ENCODE measurements at regions not wholly inside any gene's neighbourhood (a gene's known extent, or its start where the extent isn't known, plus 50 kb on each side); places are given as distances from the start of the nearest gene placed in this dataset.

DNA sequence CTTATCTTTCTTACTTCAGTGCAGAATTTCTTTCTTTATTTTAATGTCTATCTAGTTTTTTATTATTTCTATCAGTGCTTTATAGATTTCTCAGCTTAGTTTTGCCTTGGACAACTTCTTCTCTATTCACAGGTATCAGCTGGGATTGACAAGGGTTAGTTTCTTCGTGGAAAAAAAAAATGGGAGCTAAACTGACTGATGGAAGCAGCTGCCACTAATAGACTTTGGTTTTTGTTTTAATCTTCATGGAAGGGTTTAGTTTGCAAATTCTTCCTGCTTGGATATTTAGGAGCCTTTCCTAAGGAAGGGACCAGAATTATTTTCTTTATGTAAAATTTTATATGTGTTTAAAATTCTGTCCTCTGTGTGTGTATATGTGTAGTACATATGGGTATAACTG lies 306.1 kb upstream of the FMN2 start:
- BruUV-seq (replicated peaks) = no TSS peak
- no peaks in the 10 kb centered on the region for H3K4me1 ChIP-seq (ENCODE audit: insufficient read depth, low read length)
- H3K9ac ChIP-seq (ENCODE audit: low read length) = no peak overlapping the region
- no peak for TF ChIP-seq EZH2phosphoT487 (IDR thresholded peaks at IDR 0.05; ENCODE audit: borderline replicate concordance, low read length)
- TF ChIP-seq, protein P1, sequence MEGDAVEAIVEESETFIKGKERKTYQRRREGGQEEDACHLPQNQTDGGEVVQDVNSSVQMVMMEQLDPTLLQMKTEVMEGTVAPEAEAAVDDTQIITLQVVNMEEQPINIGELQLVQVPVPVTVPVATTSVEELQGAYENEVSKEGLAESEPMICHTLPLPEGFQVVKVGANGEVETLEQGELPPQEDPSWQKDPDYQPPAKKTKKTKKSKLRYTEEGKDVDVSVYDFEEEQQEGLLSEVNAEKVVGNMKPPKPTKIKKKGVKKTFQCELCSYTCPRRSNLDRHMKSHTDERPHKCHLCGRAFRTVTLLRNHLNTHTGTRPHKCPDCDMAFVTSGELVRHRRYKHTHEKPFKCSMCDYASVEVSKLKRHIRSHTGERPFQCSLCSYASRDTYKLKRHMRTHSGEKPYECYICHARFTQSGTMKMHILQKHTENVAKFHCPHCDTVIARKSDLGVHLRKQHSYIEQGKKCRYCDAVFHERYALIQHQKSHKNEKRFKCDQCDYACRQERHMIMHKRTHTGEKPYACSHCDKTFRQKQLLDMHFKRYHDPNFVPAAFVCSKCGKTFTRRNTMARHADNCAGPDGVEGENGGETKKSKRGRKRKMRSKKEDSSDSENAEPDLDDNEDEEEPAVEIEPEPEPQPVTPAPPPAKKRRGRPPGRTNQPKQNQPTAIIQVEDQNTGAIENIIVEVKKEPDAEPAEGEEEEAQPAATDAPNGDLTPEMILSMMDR (conservative IDR thresholded peaks at IDR 0.05; ENCODE audit: low read depth, low read length) = no peak
- no peak for TF ChIP-seq EZH2 (IDR thresholded peaks at IDR 0.05; ENCODE audit: low read length, unreplicated experiment)
- H3K9me3 ChIP-seq (ENCODE audit: low read length) = no peaks in the 10 kb centered on the region
- no peak for DNase-seq
- no peaks in the 10 kb centered on the region for H3K27me3 ChIP-seq (ENCODE audit: low read length)
- no peaks in the 10 kb centered on the region for H3K9me2 ChIP-seq (replicated peaks; ENCODE audit: low read length)
- no peaks in the 10 kb centered on the region for H3K36me3 ChIP-seq (ENCODE audit: low read depth, low read length)
- H3K79me2 ChIP-seq (ENCODE audit: low read length) = no peaks in the 10 kb centered on the region
- POLR2A ChIA-PET (ENCODE audit: unreplicated experiment) = no interaction called here
- H3K27ac ChIP-seq (ENCODE audit: low read length) = no peak overlapping the region
- intact Hi-C loops (cut with micrococcal nuclease) = no loop called here
- no peak overlapping the region for H2AFZ ChIP-seq (ENCODE audit: low read length)
- no peaks in the 10 kb centered on the region for H4K20me1 ChIP-seq (ENCODE audit: low read length)
- ATAC-seq = no peak
- no peaks in the 10 kb centered on the region for H3F3A ChIP-seq (ENCODE audit: low read length, unreplicated experiment)
- H3K4me2 ChIP-seq (ENCODE audit: low read length) = no peak overlapping the region
- CTCF ChIA-PET = no interaction called here
- H3K4me3 ChIP-seq (ENCODE audit: low read length) = no peak overlapping the region

DNA sequence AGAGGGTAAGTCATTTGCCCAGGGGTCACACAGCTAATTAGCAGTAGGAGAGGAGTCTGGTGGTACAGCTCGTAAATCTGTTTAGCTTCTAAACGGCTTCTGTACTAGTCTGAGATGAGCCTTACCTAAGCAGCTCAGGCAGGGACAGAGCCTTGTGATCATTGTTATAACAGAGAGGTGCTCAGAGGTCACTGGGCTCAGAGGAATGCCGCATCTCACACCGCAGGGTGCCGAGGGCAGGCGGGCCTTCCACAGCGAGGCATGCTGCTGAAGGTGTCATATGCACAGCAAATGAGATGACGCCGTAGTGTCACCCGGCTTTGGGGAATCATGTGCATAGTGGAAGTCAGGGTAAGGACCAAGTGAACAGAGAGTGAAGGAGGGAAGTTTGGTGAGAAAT lies 305.2 kb upstream of the FMN2 start:
- ATAC-seq (no peak), DNase-seq (no peak)
- ChIA-PET CTCF (no interaction called here), POLR2A (ENCODE audit: unreplicated experiment) (no interaction called here)
- intact Hi-C loops (cut with micrococcal nuclease) = no loop called here
- Histone ChIP-seq H3K27ac (ENCODE audit: low read length) (no peak overlapping the region), H3K9me2 (replicated peaks; ENCODE audit: low read length) (no peaks in the 10 kb centered on the region), H3K4me2 (ENCODE audit: low read length) (no peak overlapping the region), H3K27me3 (ENCODE audit: low read length) (no peaks in the 10 kb centered on the region), H3K9me3 (ENCODE audit: low read length) (no peaks in the 10 kb centered on the region), H3K4me1 (ENCODE audit: insufficient read depth, low read length) (no peaks in the 10 kb centered on the region), H2AFZ (ENCODE audit: low read length) (no peak overlapping the region), H4K20me1 (ENCODE audit: low read length) (no peaks in the 10 kb centered on the region), H3K4me3 (ENCODE audit: low read length) (no peak overlapping the region), H3K36me3 (ENCODE audit: low read depth, low read length) (no peaks in the 10 kb centered on the region), H3F3A (ENCODE audit: low read length, unreplicated experiment) (no peaks in the 10 kb centered on the region), H3K79me2 (ENCODE audit: low read length) (no peaks in the 10 kb centered on the region), H3K9ac (ENCODE audit: low read length) (no peak overlapping the region)
- BruUV-seq (replicated peaks) = no TSS peak
- TF ChIP-seq EZH2phosphoT487 (IDR thresholded peaks at IDR 0.05; ENCODE audit: borderline replicate concordance, low read length) (no peak), EZH2 (IDR thresholded peaks at IDR 0.05; ENCODE audit: low read length, unreplicated experiment) (no peak)
- TF ChIP-seq, protein P1 (conservative IDR thresholded peaks at IDR 0.05; ENCODE audit: low read depth, low read length) = no peak

DNA sequence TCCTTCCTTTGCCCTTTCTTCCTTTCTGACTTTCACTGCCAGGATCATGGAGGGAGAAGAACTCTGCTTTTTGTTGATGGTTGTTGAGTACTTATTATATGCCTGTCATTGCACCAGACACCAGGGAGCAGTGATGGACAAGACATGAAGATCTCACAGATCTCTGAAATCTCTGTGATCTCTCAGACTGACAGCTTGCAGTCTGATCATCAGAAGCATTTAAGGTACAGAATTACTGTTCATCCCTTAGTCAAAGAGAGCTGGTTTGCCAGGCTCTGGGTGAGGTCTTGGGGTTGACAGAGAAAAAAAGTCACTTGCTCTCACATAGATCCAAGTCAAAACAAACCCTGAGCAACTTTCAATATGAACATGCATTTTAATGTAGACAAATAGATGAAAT lies 299.5 kb upstream of the FMN2 start:
- H3F3A ChIP-seq (ENCODE audit: low read length, unreplicated experiment) = no peaks in the 10 kb centered on the region
- no peaks in the 10 kb centered on the region for H4K20me1 ChIP-seq (ENCODE audit: low read length)
- no peak for TF ChIP-seq EZH2phosphoT487 (IDR thresholded peaks at IDR 0.05; ENCODE audit: borderline replicate concordance, low read length)
- no peak for TF ChIP-seq EZH2 (IDR thresholded peaks at IDR 0.05; ENCODE audit: low read length, unreplicated experiment)
- TF ChIP-seq, protein P1 (conservative IDR thresholded peaks at IDR 0.05; ENCODE audit: low read depth, low read length) = peak; percentile 49
- no peaks in the 10 kb centered on the region for H3K36me3 ChIP-seq (ENCODE audit: low read depth, low read length)
- no peaks in the 10 kb centered on the region for H3K27me3 ChIP-seq (ENCODE audit: low read length)
- no peaks in the 10 kb centered on the region for H3K4me1 ChIP-seq (ENCODE audit: insufficient read depth, low read length)
- no TSS peak for BruUV-seq (replicated peaks)
- no peak overlapping the region for H3K4me3 ChIP-seq (ENCODE audit: low read length)
- ChIA-PET POLR2A (ENCODE audit: unreplicated experiment) (no interaction called here), CTCF (no interaction called here)
- no peak overlapping the region for H3K4me2 ChIP-seq (ENCODE audit: low read length)
- H3K9ac ChIP-seq (ENCODE audit: low read length) = no peak overlapping the region
- DNase-seq = peak; percentile 38
- H3K79me2 ChIP-seq (ENCODE audit: low read length) = no peaks in the 10 kb centered on the region
- H3K9me2 ChIP-seq (replicated peaks; ENCODE audit: low read length) = no peaks in the 10 kb centered on the region
- no peaks in the 10 kb centered on the region for H3K9me3 ChIP-seq (ENCODE audit: low read length)
- intact Hi-C loops (cut with micrococcal nuclease) = loop anchor here (1.0 kb wide), 1 partner anchor 106 kb away; no protein-coding TSS in a partner anchor
- no peak; the same call in 1 of the 2 replicates for ATAC-seq
- H2AFZ ChIP-seq (ENCODE audit: low read length) = no peak overlapping the region
- no peak overlapping the region for H3K27ac ChIP-seq (ENCODE audit: low read length)

Data from PC-3 (cell line).